Cerebellar nuclear complex (tissue), 1 donor: ENCODE measurements at regions not wholly inside any gene's neighbourhood (a gene's known extent, or its start where the extent isn't known, plus 50 kb on each side); places are given as distances from the start of the nearest gene placed in this dataset.

Experiments
- DNase-seq, 2 experiments: peaks; one replicate each; lab custom pipeline; 2025; lab: John Stamatoyannopoulos, UW

DNA sequence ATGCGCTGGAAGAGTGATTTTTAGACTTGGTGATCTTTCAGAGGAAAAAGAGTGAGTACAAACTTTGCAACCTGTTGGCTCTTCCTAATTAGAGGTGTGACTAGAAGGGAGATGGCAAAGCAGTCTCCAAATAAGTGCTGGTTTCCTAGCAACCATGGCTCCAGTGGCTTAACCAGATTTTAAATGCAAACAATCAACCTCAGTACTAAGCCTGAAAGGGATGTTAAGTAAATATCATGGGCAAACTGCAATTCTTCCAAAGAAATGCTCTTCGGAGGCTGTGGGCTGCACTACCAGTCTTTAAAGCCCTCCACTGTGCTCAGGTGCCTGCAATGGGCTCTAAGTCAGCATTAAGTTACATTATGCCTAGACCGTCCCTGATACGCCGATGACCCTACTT lies 678.1 kb upstream of the CCDC54 start:
- DNase-seq: no peak

DNA sequence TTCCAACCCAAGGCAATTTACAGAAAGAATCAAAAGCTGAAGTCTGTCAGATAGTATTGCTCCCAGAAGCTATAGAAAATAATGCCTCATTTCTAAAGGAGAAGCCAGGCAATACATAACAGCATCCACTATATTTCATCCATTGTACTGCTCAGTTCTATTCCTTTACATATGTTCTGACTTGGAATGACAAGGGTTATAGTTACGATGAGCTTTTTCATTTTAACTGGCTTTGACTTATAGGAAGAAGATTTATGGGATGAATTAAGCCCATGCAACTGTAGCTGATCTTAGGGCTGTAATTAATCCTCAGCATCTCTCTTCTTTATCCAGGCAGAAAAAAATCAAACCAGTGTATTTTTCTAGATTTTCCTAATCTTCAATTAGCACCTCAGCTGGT lies 676.3 kb upstream of the CCDC54 start:
- DNase-seq: no peak

DNA sequence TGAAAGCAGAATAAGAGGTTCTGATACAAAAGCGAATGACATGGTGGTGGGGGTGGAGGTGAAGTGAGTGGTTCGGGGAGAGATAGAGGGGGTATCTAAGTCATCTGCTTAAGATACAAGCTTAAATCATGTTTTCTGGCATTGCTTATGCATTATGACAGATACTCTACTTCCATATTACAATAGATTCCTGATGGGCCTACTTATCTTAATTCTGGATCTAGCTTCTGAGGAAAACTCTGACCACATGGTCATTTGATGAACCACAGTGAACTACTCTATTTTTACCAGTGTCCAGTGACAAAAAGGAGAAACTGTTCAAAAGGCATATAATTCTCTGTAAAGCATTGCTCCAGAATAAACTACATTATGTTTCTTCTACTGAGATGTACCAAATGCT lies 673.7 kb upstream of the CCDC54 start:
- DNase-seq: no peak

DNA sequence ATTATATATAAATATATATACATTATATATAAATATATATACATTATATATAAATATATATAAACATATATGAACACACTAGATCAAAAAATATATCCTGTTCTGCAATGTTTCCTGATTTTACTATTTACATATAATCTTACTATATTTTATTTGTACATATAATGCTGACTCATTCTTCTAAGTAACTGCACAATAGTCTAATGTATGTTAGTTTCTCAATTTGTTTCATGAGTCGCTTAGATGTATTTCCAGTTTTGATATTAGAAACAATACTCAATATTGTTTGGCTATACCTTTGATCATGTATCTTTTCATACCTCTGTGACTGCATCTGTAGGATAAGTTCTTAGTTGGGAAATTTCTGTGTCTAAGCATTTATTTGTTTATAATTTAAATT lies 669.9 kb upstream of the CCDC54 start:
- no peak for DNase-seq

DNA sequence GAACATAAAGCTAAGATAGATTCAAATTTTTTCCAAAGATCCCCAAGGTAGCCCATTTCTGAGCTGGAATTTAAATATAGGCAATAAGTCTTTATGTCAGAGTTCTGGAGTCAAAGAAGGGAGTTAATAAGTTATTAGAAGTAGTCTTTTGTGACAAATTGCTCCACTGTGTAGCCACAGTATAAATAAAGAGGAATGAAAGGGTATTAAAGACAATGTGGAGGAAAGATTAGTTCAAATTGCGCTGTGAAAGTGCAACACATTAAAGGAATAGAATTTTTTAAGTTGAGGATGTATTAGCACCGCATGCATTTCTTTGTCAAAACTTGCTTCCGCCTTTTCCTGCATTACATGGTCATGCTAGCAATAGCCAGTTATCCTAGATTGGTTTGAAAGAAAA lies 666.6 kb upstream of the CCDC54 start:
- DNase-seq: no peak

DNA sequence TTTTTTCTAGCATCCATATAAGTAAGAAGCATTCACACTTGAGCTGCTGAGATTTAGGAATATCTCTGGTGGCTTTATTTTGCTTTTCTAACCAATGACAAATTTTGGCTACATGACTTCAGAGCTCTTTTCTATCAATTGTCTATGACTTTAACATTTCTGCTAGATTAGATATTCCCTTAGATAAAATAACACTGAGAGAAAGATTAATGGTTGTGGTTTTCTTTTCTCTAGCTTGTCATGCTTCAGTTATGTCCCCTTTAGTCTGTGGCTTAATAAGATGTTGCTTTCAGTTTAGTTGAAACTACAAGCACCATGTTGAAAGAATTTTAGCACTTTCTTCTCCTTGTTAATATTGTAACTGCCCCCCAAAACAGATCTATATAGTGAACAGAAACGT lies 665.6 kb upstream of the CCDC54 start:
- no peak for DNase-seq

DNA sequence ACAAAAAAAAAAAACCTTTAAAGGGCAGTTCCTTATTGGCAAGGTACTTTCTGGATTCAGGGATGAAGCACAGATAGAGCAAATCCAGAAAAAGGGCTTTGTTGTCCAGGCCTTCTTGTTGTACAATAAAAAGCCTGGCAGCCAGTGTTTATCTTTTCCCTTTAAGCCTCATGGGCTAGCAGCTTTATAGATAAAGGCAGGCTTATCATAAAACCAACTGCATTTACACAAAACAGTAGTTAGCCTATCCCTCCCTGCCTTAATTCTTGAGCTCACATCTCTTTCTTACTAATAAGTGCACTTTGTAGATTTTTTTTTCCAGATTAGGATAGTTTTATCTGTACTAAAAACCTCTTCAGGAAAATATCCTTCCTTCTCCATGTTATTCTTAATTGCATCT lies 662.8 kb upstream of the CCDC54 start:
- no peak for DNase-seq

DNA sequence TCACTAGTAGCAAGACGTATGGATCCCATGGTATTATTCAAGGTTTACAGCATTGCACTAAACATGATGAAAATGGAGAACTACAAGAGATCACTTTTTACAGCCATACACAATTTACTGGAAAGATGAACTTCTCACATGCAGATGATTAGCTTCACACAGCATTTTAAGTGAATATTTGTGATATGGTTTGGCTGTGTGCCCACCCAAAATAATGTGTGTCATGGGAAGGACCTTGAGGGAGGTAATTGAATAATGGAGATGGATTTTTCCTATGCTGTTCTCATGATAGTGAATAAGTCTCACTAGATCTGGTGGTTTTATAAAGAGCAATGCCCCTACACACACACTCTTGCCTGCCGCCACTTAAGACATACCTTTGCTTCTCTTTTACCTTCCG lies 662.0 kb upstream of the CCDC54 start:
- no peak for DNase-seq

DNA sequence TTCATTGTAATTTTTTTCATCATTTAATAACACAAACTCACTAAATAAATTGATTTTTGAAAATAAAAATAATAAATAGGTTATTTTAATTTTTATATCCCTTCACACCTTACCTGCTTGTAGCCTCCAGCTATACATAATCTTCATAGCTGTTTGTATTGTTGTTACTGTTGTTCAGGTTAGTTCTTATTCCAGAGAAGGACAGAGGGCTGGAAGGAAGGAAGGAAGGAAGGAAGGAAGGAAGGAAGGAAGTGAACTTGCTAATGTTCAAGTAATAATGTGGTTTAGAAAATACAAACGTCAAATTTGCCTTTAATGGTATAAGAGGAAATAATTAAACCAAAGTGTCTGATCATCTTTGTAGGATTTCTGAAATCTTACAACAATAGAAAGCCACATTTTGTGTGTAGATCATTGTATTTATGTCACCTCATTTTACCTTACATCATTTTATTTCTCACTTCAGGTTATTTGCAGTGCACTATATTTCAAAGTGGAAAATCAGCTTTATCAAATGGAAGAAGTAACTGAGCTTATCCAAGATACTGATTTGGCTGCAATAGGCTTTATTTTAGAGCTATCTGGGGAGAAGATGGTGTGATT lies 660.0 kb upstream of the CCDC54 start:
- DNase-seq: no peak

DNA sequence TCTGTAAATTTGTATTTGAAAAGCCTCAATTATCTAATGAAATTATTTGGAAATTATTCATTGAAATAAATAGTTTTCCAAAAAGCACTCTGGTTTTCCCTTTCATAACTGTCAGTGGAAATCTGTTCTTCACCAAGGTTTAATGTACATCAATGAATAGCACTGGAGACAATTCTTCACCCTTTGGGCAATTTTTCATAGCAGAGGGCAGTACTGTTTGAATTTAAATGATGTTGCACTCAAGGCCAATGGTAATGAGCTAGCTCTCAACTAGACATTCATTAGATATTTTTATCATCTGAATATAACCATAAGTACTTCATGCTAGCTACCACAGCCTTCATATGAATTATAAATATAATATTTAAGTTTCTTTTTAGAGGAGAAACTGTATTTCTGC lies 658.2 kb upstream of the CCDC54 start:
- DNase-seq: no peak

DNA sequence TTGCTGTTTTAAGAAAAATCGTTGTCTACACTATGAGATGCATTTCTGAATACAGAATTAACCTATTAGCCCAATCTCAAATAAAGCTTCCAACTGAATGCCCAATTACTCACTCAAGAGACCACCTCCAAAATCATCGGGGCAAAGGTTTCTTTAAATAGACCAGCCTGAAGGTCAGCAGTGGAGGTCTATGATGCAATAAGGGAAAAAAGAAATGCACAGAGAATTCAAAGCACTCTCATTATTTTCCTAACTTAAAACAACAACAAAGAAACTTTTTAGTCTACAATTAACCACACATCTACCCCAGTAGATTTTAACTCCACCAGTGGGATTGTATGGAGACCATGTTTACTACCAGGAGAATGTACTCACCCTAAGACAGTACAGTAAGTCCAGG lies 657.7 kb upstream of the CCDC54 start:
- DNase-seq: no peak

DNA sequence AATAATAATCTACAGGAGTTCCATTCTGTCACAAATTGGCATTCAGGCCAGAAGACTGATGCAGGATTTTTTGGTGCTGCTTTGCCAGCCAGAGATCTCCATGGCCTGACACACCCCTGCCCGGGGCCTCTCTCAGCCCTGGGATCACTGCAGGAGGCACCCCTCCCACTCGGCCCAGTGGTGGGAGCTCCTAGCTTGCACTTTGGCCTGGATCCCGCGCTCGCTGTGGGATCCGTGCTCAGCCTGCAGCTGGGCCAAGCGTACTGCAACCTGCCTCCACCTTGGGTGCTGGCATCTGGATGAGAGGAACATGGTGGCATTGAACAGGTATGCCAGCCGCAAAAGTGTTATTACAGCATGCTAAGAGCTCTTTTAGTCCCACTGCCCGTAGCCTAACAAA lies 656.7 kb upstream of the CCDC54 start:
- DNase-seq: no peak

DNA sequence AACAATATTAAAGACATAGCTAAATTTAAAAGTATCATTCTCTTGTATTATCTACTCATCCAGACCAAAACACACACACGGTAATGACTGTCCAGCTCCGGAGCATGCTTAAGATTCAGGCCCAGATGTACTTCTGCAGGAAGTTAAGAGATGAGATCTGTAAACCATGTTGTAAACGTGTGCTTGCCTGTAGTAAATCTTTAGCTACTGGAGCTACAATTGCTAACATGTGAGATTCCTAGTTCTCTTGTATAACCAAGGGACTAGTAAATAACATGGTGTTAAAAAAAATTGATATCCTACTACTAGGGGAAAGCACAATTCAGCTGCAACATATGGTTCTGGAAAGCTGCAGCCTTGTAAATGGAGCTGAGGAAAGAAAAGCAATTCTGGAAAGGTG lies 651.7 kb upstream of the CCDC54 start:
- DNase-seq: no peak

DNA sequence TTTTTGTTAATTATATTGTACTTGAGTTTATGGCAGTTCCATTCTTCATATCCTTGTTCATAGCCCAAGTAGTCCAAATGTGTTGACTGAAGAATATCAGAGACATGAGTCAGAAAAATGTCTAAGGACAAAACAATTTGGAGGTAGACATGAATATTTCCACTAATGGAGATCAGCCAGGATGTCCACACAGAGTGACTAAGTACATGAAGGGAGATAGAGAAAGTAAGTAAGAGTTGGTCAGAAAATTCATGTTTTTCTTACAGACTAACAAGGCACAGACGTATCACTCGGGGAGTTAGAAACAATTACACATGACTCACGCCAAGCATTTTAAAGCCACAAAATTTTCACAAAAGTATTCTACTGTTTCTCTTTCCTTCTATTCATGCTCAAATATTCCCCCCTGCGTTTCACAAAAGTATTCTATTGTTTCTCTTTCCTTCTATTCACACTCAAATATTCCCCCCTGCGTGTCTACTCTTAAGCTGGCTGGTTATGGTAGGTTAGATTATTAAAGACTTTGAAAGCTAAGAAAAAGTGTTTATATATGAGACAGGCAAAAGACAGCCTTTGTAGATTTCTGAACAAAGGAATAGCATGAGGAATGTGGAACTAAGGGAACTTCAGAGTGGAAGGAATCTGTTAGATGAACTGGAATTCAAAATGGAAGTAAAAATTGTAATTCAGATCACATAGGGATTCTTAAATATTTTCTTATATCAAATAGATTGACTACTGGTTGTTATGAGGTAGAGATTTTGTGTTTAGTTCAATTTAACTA lies 648.7 kb upstream of the CCDC54 start:
- DNase-seq: no peak

DNA sequence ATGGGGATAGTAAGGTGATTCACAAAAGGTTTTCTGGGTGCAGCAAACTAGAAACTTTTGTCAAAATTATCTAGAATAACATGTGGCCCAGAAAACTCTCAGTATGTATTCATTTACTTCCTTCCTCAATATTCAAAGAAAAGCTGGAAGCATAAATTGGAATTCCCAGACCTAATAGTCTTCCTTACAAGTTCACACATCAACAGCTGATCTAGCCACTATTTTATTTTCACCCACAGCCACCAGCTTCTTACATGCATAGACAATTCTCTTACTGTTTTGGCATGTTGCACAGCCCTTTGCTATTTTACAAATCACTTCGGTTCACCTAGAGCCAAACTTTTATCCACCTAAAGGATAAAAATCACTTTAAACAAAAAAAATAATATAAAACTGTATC lies 647.8 kb upstream of the CCDC54 start:
- DNase-seq: no peak

DNA sequence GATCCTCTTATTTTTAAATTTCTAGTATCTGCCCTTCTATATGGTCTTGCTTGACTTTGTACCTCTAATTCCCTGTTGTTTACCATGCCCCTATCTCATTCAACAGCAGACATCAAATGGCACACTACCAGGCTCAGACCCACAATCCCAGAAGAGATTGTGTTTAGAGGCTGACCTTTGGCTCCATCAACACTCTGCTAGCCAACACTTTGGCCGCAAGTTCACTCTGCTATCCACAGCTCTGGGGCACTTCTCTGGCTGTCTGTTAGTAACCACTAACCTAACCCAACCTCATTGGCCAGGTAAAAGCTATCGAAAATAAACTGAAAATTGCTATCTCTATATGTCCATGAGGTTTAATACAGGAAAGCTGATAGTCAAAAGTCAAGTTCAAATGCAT lies 646.0 kb upstream of the CCDC54 start:
- no peak for DNase-seq

DNA sequence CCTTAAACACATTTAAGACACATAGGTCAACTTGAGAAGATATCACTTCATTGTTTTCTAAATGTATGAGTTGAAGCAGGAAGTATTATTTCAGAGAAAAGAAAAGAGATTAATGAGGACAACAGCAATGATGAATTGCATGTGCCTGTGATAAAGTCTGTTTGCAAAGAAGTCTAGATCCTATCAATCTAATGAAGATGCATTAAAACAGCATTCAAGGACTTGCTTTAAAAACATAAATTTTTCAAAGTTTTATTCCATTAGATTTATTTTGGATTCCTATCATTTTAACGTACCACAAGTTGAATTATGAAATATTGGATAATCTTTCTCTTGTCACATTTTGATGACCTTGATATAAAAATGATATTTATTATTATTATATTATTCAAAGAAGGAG lies 642.5 kb upstream of the CCDC54 start:
- DNase-seq: no peak

DNA sequence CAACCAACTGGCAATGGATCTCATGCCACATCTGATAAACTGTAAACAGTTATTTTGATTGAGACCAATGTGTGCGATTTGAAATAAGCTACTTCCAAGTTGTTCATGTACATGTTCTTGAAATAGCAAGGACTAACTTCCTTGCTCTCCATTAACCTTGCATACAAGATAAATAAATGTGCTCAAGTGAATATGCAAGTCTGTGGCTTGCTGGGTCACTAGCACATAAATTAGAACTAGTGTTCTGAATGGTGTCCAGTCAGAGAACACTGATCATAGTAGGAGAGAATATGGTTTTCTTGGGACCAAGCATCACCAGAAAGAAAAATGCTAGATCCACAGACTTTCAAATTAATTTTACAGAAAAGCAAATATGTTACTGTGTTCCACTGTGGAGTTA lies 640.0 kb upstream of the CCDC54 start:
- DNase-seq: no peak

DNA sequence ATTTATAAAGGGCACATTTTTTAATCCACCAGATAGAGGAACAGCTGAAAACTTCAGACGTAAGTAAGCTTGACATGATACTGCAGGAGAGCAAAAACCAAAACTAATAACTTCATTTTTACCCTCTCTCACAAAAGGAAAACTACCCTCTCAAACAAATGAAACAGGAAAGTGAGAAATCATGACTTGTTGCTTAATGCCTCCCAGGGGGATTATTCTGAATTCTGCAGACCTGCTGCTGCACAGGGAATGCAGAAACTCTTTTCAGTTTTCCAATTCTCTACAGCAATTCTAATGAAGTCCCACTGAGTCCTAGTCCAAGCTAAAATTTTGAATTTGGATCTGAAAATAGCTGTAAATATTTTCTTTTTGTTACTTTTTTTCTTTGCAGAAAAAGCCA lies 637.1 kb upstream of the CCDC54 start:
- DNase-seq: no peak

DNA sequence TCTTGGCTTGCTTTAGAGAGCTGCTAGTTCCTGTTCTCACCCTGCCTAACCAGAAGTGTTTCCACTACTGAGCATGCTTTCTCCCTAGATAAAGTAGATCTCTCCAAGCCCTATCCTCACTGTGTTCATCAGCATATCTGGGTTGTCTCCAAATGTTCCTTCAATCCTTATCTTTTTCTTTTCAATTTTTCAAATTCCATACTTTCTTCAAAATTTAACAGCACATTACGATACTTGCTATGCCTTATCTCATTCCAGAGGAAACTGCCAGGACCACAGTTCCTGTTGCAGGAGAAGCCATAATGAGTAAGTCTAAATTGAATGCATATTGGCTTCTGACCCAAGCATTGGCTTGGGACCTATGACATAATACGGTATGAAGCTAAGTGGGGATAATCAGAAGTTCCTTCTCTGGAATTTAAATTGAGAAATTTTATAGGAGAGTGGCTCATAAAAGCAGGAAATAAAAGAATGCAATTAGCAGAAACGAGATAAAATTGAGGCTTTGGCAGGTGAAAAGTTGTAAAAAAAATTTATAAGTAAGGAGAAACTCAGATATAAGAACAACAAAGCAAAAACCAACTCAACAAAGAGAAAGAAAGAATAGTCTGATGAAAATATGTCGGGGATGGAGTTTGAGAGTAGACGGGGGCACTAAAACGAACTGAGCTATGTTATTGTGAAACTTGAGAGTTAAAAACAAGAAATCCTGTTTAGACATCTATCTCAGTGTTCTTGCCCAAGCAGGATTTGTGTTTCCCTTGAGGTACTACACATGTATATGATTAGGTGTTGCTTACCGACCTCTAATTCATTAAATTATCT lies 631.7 kb upstream of the CCDC54 start:
- DNase-seq: no peak

DNA sequence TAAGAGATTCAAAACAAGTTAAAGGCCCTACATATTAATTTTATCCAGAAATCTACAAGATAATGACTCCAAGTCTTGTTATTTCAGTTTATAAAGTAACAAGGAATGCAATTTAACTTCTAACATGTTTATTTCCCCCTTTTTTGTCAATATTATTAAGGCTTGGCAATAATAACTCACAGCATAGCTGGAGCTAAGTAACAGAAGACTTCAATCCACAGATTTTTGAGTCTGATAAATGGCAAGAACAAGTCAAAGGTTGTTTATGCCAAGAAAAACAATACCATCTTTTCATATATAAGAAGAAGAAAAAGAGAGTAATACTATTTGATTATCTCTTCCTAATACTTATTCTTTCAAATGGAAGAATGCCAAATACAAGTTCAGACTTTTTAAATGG lies 631.0 kb upstream of the CCDC54 start:
- no peak for DNase-seq

DNA sequence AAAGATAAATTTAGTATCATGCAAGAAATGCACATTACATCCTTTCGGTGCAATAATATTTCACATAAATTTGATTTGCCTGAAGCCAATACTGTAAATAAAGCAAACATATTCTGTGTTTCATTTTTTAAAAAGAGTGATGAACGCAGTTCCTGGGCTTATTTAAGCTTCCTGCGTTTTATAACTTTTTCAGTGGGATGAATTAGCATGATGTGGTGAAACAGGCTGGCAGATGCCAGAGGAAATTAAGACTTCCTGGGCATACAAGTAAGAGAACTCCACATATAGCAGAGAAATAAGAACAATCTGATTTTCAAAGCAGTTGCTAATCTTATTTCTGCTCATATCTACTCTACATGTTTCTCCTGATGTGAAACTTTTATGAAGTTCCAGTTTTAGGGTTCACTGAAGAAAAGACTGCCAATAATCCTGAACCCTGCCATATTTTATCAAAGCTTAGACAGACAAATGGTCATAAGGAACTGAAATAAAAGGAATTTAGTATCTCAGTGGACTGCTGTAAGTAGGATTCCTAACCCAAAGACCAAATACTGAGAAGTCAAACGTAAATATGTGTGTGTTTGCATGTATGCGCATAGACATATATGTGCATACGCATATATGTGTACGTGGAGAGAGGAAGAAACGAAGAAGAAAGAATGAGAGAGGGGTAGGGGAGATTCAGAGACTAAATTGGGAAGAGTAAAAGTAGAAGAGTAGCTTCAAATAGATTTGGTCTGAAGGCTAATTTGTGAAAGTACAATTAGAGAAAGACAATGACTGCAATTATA lies 628.6 kb upstream of the CCDC54 start:
- DNase-seq: no peak
